Uterus (tissue), 2 donors: ENCODE measurements at regions not wholly inside any gene's neighbourhood (a gene's known extent, or its start where the extent isn't known, plus 50 kb on each side); places are given as distances from the start of the nearest gene placed in this dataset.

Source experiments
- POLR2A ChIP-seq, 2 donors: fragments of 450-650 bp; IDR thresholded peaks; one replicate each; pipeline ENCODE4 v1.6.1; 2016; ENCODE audit warnings: antibody characterized with exemption in 2 of 2, mild to moderate bottlenecking in 1 of 2, moderate library complexity in 1 of 2
- TF ChIP-seq, protein P1 (sequence below), 4 experiments: fragments of 200-600 bp in 2 of 4; fragments of 450-650 bp in 2 of 4; sonication (generic) in 2 of 4; IDR thresholded peaks; one replicate each; pipeline ENCODE4 v1.5.1; 2016 to 2019; ENCODE audit warnings: antibody characterized with exemption in 4 of 4, mild to moderate bottlenecking in 2 of 4, moderate library complexity in 1 of 4

DNA sequence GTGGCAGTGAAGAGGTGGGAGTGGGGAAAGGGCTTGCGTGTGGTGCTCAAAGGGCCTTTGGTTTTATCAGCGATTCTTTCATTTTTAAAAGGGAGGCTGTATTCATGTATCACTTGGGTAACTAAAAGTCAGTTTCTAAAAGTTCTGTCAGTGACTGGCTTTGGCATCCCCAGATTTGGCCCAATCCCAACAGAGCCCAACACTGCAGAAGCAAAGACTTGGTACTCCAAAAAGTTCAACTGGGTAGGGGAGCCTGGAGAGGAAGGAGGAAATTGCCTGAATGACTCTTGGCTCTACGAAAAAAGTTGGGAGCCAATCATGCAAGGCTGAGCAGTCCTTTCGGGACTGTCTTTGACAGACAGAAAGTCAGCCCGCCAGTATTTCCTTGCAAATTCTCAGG, 54.5 kb upstream of the COL13A1 start:
- TF ChIP-seq, protein P1, sequence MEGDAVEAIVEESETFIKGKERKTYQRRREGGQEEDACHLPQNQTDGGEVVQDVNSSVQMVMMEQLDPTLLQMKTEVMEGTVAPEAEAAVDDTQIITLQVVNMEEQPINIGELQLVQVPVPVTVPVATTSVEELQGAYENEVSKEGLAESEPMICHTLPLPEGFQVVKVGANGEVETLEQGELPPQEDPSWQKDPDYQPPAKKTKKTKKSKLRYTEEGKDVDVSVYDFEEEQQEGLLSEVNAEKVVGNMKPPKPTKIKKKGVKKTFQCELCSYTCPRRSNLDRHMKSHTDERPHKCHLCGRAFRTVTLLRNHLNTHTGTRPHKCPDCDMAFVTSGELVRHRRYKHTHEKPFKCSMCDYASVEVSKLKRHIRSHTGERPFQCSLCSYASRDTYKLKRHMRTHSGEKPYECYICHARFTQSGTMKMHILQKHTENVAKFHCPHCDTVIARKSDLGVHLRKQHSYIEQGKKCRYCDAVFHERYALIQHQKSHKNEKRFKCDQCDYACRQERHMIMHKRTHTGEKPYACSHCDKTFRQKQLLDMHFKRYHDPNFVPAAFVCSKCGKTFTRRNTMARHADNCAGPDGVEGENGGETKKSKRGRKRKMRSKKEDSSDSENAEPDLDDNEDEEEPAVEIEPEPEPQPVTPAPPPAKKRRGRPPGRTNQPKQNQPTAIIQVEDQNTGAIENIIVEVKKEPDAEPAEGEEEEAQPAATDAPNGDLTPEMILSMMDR (IDR thresholded peaks at IDR 0.05) = no peak
- no peak for TF ChIP-seq POLR2A (IDR thresholded peaks at IDR 0.05)
